IMR-90 (cell line): ENCODE measurements at regions not wholly inside any gene's neighbourhood (a gene's known extent, or its start where the extent isn't known, plus 50 kb on each side); places are given as distances from the start of the nearest gene placed in this dataset.

Experiments used
- ATAC-seq: fragments of 200-7000 bp; cut with Tn5 transposase; 2 replicates; pipeline ENCODE4 v1.9.1; 2020; ENCODE audit warnings: low read depth, mild to moderate bottlenecking, moderate library complexity
- BruUV-seq: library from RNA; stranded (reverse); fragments of 400-500 nt; replicated peaks from 2 replicates; lab custom pipeline; 2021; lab: Mats Ljungman, UMichigan
- CTCF ChIA-PET: fragments of 300-600 bp; formaldehyde crosslinking; extraction: SDS; loops from one replicate; lab custom pipeline; 2021; ENCODE audit warnings: antibody characterized with exemption; lab: Yijun Ruan, JAX
- POLR2A ChIA-PET: fragments of 300-600 bp; sonication (Branson Sonifier 250); formaldehyde crosslinking; loops from one replicate; lab custom pipeline; 2022; ENCODE audit warnings: antibody characterized with exemption; ENCODE audit not compliant: unreplicated experiment; lab: Charles Lee
- DNase-seq: peaks from one replicate; pipeline ENCODE4 v3.0.0; 2013
- H2AFZ ChIP-seq: replicated peaks from 2 replicates; pipeline ENCODE3; 2013; ENCODE audit warnings: low read length, mild to moderate bottlenecking; ENCODE audit not compliant: poor library complexity
- H2AK5ac ChIP-seq: 2 replicates; pipeline ENCODE4 v1.6.1; 2013; ENCODE audit warnings: low read depth, low read length, inconsistent platforms
- H2AK9ac ChIP-seq: replicated peaks from 2 replicates; pipeline ENCODE3; 2013; ENCODE audit warnings: mild to moderate bottlenecking, low read depth, low read length, moderate library complexity; ENCODE audit not compliant: poor library complexity
- H2BK120ac ChIP-seq: 2 replicates; pipeline ENCODE4 v1.6.1; 2013; ENCODE audit warnings: low read depth, low read length, inconsistent platforms
- H2BK15ac ChIP-seq: 3 replicates; pipeline ENCODE4 v1.6.1; 2013; ENCODE audit warnings: low read depth, low read length, inconsistent platforms
- H2BK20ac ChIP-seq: 2 replicates; pipeline ENCODE4 v1.6.1; 2013; ENCODE audit warnings: low read depth, mild to moderate bottlenecking, inconsistent platforms, low read length, moderate library complexity
- H2BK5ac ChIP-seq: 2 replicates; pipeline ENCODE4 v1.6.1; 2013; ENCODE audit warnings: mild to moderate bottlenecking, low read depth, low read length, inconsistent platforms; ENCODE audit not compliant: poor library complexity, severe bottlenecking
- H3K14ac ChIP-seq: replicated peaks from 2 replicates; pipeline ENCODE4 v1.6.1; 2013; ENCODE audit warnings: low read depth, low read length, inconsistent platforms
- H3K18ac ChIP-seq: 2 replicates; pipeline ENCODE4 v1.6.1; 2013; ENCODE audit warnings: low read depth, low read length, control low read depth
- H3K23ac ChIP-seq: 2 replicates; pipeline ENCODE4 v1.6.1; 2013; ENCODE audit warnings: low read depth, low read length, inconsistent platforms
- H3K27ac ChIP-seq: 2 replicates; pipeline ENCODE4 v1.5.1; 2013; ENCODE audit warnings: mild to moderate bottlenecking, control low read depth, low read length; ENCODE audit not compliant: insufficient read depth
- H3K27me3 ChIP-seq: 2 replicates; pipeline ENCODE4 v1.6.1; 2013; ENCODE audit warnings: low read length; ENCODE audit not compliant: control insufficient read depth, insufficient read depth
- H3K36me3 ChIP-seq: 2 replicates; pipeline ENCODE4 v1.6.1; 2013; ENCODE audit warnings: low read length, mixed read lengths; ENCODE audit not compliant: control insufficient read depth, insufficient read depth
- H3K4ac ChIP-seq: 2 replicates; pipeline ENCODE4 v1.6.1; 2013; ENCODE audit warnings: low read depth, low read length, inconsistent platforms
- H3K4me1 ChIP-seq: 2 replicates; pipeline ENCODE4 v1.6.1; 2013; ENCODE audit warnings: low read length, mixed read lengths; ENCODE audit not compliant: control insufficient read depth, insufficient read depth
- H3K4me2 ChIP-seq: 2 replicates; pipeline ENCODE4 v1.6.1; 2013; ENCODE audit warnings: low read depth, mild to moderate bottlenecking, control low read depth, low read length, moderate library complexity
- H3K4me3 ChIP-seq: 2 replicates; pipeline ENCODE4 v1.5.1; 2013; ENCODE audit warnings: low read depth, mild to moderate bottlenecking, control low read depth, low read length, moderate library complexity; ENCODE audit not compliant: insufficient read depth
- H3K56ac ChIP-seq: 2 replicates; pipeline ENCODE4 v1.6.1; 2013; ENCODE audit warnings: low read length, inconsistent platforms; ENCODE audit not compliant: insufficient read depth; ENCODE audit errors: extremely low read depth
- H3K79me1 ChIP-seq, 2 experiments: 2 replicates each; pipeline ENCODE4 v1.6.1; 2013; ENCODE audit warnings: low read length in 2 of 2, inconsistent platforms in 1 of 2, low read depth in 1 of 2
- H3K9ac ChIP-seq: 2 replicates; pipeline ENCODE4 v1.6.1; 2013; ENCODE audit warnings: low read depth, low read length, control low read depth
- H3K9me1 ChIP-seq: 2 replicates; pipeline ENCODE4 v1.6.1; 2013; ENCODE audit warnings: low read length, inconsistent platforms; ENCODE audit not compliant: insufficient read depth
- H3K9me3 ChIP-seq: 2 replicates; pipeline ENCODE4 v1.6.1; 2013; ENCODE audit warnings: low read length; ENCODE audit not compliant: control insufficient read depth, insufficient read depth
- H4K20me1 ChIP-seq: 2 replicates; pipeline ENCODE4 v1.6.1; 2013; ENCODE audit warnings: low read length, inconsistent platforms; ENCODE audit not compliant: insufficient read depth
- H4K5ac ChIP-seq: 2 replicates; pipeline ENCODE4 v1.6.1; 2013; ENCODE audit warnings: mild to moderate bottlenecking, low read depth, low read length, control low read depth
- H4K8ac ChIP-seq, 2 experiments: 2 replicates each; pipeline ENCODE4 v1.6.1; 2013; ENCODE audit warnings: low read depth in 2 of 2, low read length in 2 of 2, control low read depth in 1 of 2, inconsistent platforms in 1 of 2
- H4K91ac ChIP-seq: 2 replicates; pipeline ENCODE4 v1.6.1; 2013; ENCODE audit warnings: low read depth, low read length, inconsistent platforms; ENCODE audit not compliant: insufficient read depth
- BHLHE40 ChIP-seq: fragments of 150-350 bp; IDR thresholded peaks from 2 replicates; pipeline ENCODE4 v1.6.1; 2016; ENCODE audit warnings: mild to moderate bottlenecking, low read depth, low read length
- CEBPB ChIP-seq: IDR thresholded peaks from 2 replicates; pipeline ENCODE4 v1.6.1; 2012; ENCODE audit warnings: low read depth, low read length, improper control_type of control experiment
- CHD1 ChIP-seq: IDR thresholded peaks from 2 replicates; pipeline ENCODE4 v1.6.1; 2012; ENCODE audit warnings: low read depth, low read length, improper control_type of control experiment
- FOS ChIP-seq: fragments of 150-350 bp; IDR thresholded peaks from 2 replicates; pipeline ENCODE4 v1.6.1; 2016; ENCODE audit warnings: low read depth, low read length
- MAFK ChIP-seq: IDR thresholded peaks from 2 replicates; pipeline ENCODE4 v1.6.1; 2012; ENCODE audit warnings: low read depth, low read length, improper control_type of control experiment
- MAZ ChIP-seq: IDR thresholded peaks from 2 replicates; pipeline ENCODE4 v1.6.1; 2012; ENCODE audit warnings: low read depth, mild to moderate bottlenecking, low read length, improper control_type of control experiment, moderate library complexity, borderline replicate concordance
- MXI1 ChIP-seq: IDR thresholded peaks from 2 replicates; pipeline ENCODE4 v1.6.1; 2012; ENCODE audit warnings: low read depth, mild to moderate bottlenecking, low read length, moderate library complexity, borderline replicate concordance
- NFE2L2 ChIP-seq: fragments of 150-350 bp; IDR thresholded peaks from 2 replicates; pipeline ENCODE4 v1.6.1; 2016; ENCODE audit warnings: low read depth, mild to moderate bottlenecking, low read length
- POLR2A ChIP-seq: IDR thresholded peaks from 2 replicates; pipeline ENCODE4 v1.6.1; 2012; ENCODE audit warnings: mild to moderate bottlenecking, low read depth, low read length
- RAD21 ChIP-seq: IDR thresholded peaks from 2 replicates; pipeline ENCODE4 v1.6.1; 2012; ENCODE audit warnings: low read length, improper control_type of control experiment
- RCOR1 ChIP-seq: IDR thresholded peaks from 2 replicates; pipeline ENCODE4 v1.6.1; 2012; ENCODE audit warnings: mild to moderate bottlenecking, low read length, improper control_type of control experiment; ENCODE audit not compliant: insufficient replicate concordance
- RFX5 ChIP-seq: IDR thresholded peaks from 2 replicates; pipeline ENCODE4 v1.8.0; 2012; ENCODE audit warnings: low read depth, mild to moderate bottlenecking, low read length, moderate library complexity
- SMC3 ChIP-seq: fragments of 150-350 bp; IDR thresholded peaks from 2 replicates; pipeline ENCODE4 v1.6.1; 2016; ENCODE audit warnings: low read depth, mild to moderate bottlenecking, antibody characterized with exemption, low read length, moderate library complexity
- WGBS, 2 experiments: methylation state at CpG; one replicate each; pipeline versions ENCODE4 v1.1.5 to v1.1.7; 2013; ENCODE audit warnings: missing lambda C conversion rate in 2 of 2; ENCODE audit not compliant: insufficient read length in 1 of 2; ENCODE audit errors: extremely low coverage in 2 of 2; 5-methylcytosine and 5-hydroxymethylcytosine counted together
- dilution Hi-C: fragments of 300-500 bp; cut with HindIII; formaldehyde crosslinking; loops from one replicate; pipeline ENCODE4 v1.14.3; 2018; ENCODE audit warnings: low sequenced_read_pairs; ENCODE audit not compliant: unreplicated experiment
- in situ Hi-C: fragments of 300-500 bp; cut with MboI; formaldehyde crosslinking; loops from 3 replicates; pipeline ENCODE4 v1.14.3; 2019; ENCODE audit warnings: low sequenced_read_pairs, inconsistent platforms, mixed read lengths
- intact Hi-C: fragments of 100-400 bp; cut with micrococcal nuclease; formaldehyde crosslinking; loops from 2 replicates; pipeline ENCODE4 v1.10.0; 2022
- TF ChIP-seq, protein P1 (sequence below): fragments of 150-350 bp; IDR thresholded peaks from 2 replicates; pipeline ENCODE4 v1.6.1; 2017; ENCODE audit warnings: mild to moderate bottlenecking, antibody characterized with exemption, low read length, low read depth
- TF ChIP-seq, protein P2 (sequence below): fragments of 150-350 bp; IDR thresholded peaks from 2 replicates; pipeline ENCODE4 v1.6.1; 2016; ENCODE audit warnings: low read depth, mild to moderate bottlenecking, low read length, moderate library complexity, borderline replicate concordance

- Histone ChIP-seq H2BK20ac (no peak overlapping the region), H4K8ac (no peak overlapping the region), H3K56ac (no peak overlapping the region), H3K27me3 (no peaks in the 10 kb centered on the region), H2BK15ac (no peak overlapping the region), H4K5ac (no peak overlapping the region), H3K9ac (no peak overlapping the region), H2AK9ac (no peak overlapping the region), H3K36me3 (peaks cover 16% of the 10 kb centered on the region), H3K9me3 (no peaks in the 10 kb centered on the region), H2BK120ac (no peak overlapping the region), H3K9me1 (peaks cover 15% of the 10 kb centered on the region), H3K4me2 (no peak overlapping the region), H3K23ac (no peak overlapping the region), H2AFZ (no peak overlapping the region), H2AK5ac (no peak overlapping the region), H3K27ac (no peak overlapping the region), H4K20me1 (peaks cover 36% of the 10 kb centered on the region), H2BK5ac (no peak overlapping the region), H3K4ac (no peak overlapping the region), H3K4me3 (no peak overlapping the region), H3K4me1 (peaks cover 5% of the 10 kb centered on the region), H4K91ac (no peak overlapping the region), H3K79me1 (peaks cover 24 to 53% of the 10 kb centered on the region in 2 experiments), H3K14ac (no peak overlapping the region), H3K18ac (no peak overlapping the region)
- no peak for TF ChIP-seq FOS
- no peak for TF ChIP-seq MAFK
- no peak for TF ChIP-seq CEBPB
- no peak for TF ChIP-seq SMC3
- no peak for TF ChIP-seq RAD21
- TF ChIP-seq, protein P1, sequence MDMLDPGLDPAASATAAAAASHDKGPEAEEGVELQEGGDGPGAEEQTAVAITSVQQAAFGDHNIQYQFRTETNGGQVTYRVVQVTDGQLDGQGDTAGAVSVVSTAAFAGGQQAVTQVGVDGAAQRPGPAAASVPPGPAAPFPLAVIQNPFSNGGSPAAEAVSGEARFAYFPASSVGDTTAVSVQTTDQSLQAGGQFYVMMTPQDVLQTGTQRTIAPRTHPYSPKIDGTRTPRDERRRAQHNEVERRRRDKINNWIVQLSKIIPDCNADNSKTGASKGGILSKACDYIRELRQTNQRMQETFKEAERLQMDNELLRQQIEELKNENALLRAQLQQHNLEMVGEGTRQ, result no peak
- no peak for TF ChIP-seq POLR2A
- TF ChIP-seq NFE2L2, result no peak
- TF ChIP-seq MXI1, result no peak
- no peak for TF ChIP-seq CHD1
- TF ChIP-seq, protein P2, sequence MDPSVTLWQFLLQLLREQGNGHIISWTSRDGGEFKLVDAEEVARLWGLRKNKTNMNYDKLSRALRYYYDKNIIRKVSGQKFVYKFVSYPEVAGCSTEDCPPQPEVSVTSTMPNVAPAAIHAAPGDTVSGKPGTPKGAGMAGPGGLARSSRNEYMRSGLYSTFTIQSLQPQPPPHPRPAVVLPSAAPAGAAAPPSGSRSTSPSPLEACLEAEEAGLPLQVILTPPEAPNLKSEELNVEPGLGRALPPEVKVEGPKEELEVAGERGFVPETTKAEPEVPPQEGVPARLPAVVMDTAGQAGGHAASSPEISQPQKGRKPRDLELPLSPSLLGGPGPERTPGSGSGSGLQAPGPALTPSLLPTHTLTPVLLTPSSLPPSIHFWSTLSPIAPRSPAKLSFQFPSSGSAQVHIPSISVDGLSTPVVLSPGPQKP, result no peak
- no peak for TF ChIP-seq RCOR1
- no peak for TF ChIP-seq RFX5
- TF ChIP-seq BHLHE40, result no peak
- no peak for TF ChIP-seq MAZ
- DNase-seq (no peak), ATAC-seq (no peak)
- ChIA-PET POLR2A (no interaction called here), CTCF (no interaction called here)
- in situ Hi-C loops (no loop called here), intact Hi-C loops (no loop called here), dilution Hi-C loops (no loop called here)
- no CpG with 5 or more reads among the region's 4 CpGs for WGBS, 2 experiments
- no TSS peak for BruUV-seq
These were observed 50.7 kb upstream of the SVIL start for GRCh38 chr10:29685506-29685905.
